IMR-90 (cell line): ENCODE measurements at regions not wholly inside any gene's neighbourhood (a gene's known extent, or its start where the extent isn't known, plus 50 kb on each side); places are given as distances from the start of the nearest gene placed in this dataset.

Experiments used
- ATAC-seq: fragments of 200-7000 bp; cut with Tn5 transposase; 2 replicates; pipeline ENCODE4 v1.9.1; 2020; ENCODE audit warnings: low read depth, mild to moderate bottlenecking, moderate library complexity
- BruUV-seq: library from RNA; stranded (reverse); fragments of 400-500 nt; replicated peaks from 2 replicates; lab custom pipeline; 2021; lab: Mats Ljungman, UMichigan
- CTCF ChIA-PET: fragments of 300-600 bp; formaldehyde crosslinking; extraction: SDS; loops from one replicate; lab custom pipeline; 2021; ENCODE audit warnings: antibody characterized with exemption; lab: Yijun Ruan, JAX
- POLR2A ChIA-PET: fragments of 300-600 bp; sonication (Branson Sonifier 250); formaldehyde crosslinking; loops from one replicate; lab custom pipeline; 2022; ENCODE audit warnings: antibody characterized with exemption; ENCODE audit not compliant: unreplicated experiment; lab: Charles Lee
- DNase-seq: peaks from one replicate; pipeline ENCODE4 v3.0.0; 2013
- H2AFZ ChIP-seq: replicated peaks from 2 replicates; pipeline ENCODE3; 2013; ENCODE audit warnings: low read length, mild to moderate bottlenecking; ENCODE audit not compliant: poor library complexity
- H2AK5ac ChIP-seq: 2 replicates; pipeline ENCODE4 v1.6.1; 2013; ENCODE audit warnings: low read depth, low read length, inconsistent platforms
- H2AK9ac ChIP-seq: replicated peaks from 2 replicates; pipeline ENCODE3; 2013; ENCODE audit warnings: mild to moderate bottlenecking, low read depth, low read length, moderate library complexity; ENCODE audit not compliant: poor library complexity
- H2BK120ac ChIP-seq: 2 replicates; pipeline ENCODE4 v1.6.1; 2013; ENCODE audit warnings: low read depth, low read length, inconsistent platforms
- H2BK15ac ChIP-seq: 3 replicates; pipeline ENCODE4 v1.6.1; 2013; ENCODE audit warnings: low read depth, low read length, inconsistent platforms
- H2BK20ac ChIP-seq: 2 replicates; pipeline ENCODE4 v1.6.1; 2013; ENCODE audit warnings: low read depth, mild to moderate bottlenecking, inconsistent platforms, low read length, moderate library complexity
- H2BK5ac ChIP-seq: 2 replicates; pipeline ENCODE4 v1.6.1; 2013; ENCODE audit warnings: mild to moderate bottlenecking, low read depth, low read length, inconsistent platforms; ENCODE audit not compliant: poor library complexity, severe bottlenecking
- H3K14ac ChIP-seq: replicated peaks from 2 replicates; pipeline ENCODE4 v1.6.1; 2013; ENCODE audit warnings: low read depth, low read length, inconsistent platforms
- H3K18ac ChIP-seq: 2 replicates; pipeline ENCODE4 v1.6.1; 2013; ENCODE audit warnings: low read depth, low read length, control low read depth
- H3K23ac ChIP-seq: 2 replicates; pipeline ENCODE4 v1.6.1; 2013; ENCODE audit warnings: low read depth, low read length, inconsistent platforms
- H3K27ac ChIP-seq: 2 replicates; pipeline ENCODE4 v1.5.1; 2013; ENCODE audit warnings: mild to moderate bottlenecking, control low read depth, low read length; ENCODE audit not compliant: insufficient read depth
- H3K27me3 ChIP-seq: 2 replicates; pipeline ENCODE4 v1.6.1; 2013; ENCODE audit warnings: low read length; ENCODE audit not compliant: control insufficient read depth, insufficient read depth
- H3K36me3 ChIP-seq: 2 replicates; pipeline ENCODE4 v1.6.1; 2013; ENCODE audit warnings: low read length, mixed read lengths; ENCODE audit not compliant: control insufficient read depth, insufficient read depth
- H3K4ac ChIP-seq: 2 replicates; pipeline ENCODE4 v1.6.1; 2013; ENCODE audit warnings: low read depth, low read length, inconsistent platforms
- H3K4me1 ChIP-seq: 2 replicates; pipeline ENCODE4 v1.6.1; 2013; ENCODE audit warnings: low read length, mixed read lengths; ENCODE audit not compliant: control insufficient read depth, insufficient read depth
- H3K4me2 ChIP-seq: 2 replicates; pipeline ENCODE4 v1.6.1; 2013; ENCODE audit warnings: low read depth, mild to moderate bottlenecking, control low read depth, low read length, moderate library complexity
- H3K4me3 ChIP-seq: 2 replicates; pipeline ENCODE4 v1.5.1; 2013; ENCODE audit warnings: low read depth, mild to moderate bottlenecking, control low read depth, low read length, moderate library complexity; ENCODE audit not compliant: insufficient read depth
- H3K56ac ChIP-seq: 2 replicates; pipeline ENCODE4 v1.6.1; 2013; ENCODE audit warnings: low read length, inconsistent platforms; ENCODE audit not compliant: insufficient read depth; ENCODE audit errors: extremely low read depth
- H3K79me1 ChIP-seq, 2 experiments: 2 replicates each; pipeline ENCODE4 v1.6.1; 2013; ENCODE audit warnings: low read length in 2 of 2, inconsistent platforms in 1 of 2, low read depth in 1 of 2
- H3K9ac ChIP-seq: 2 replicates; pipeline ENCODE4 v1.6.1; 2013; ENCODE audit warnings: low read depth, low read length, control low read depth
- H3K9me1 ChIP-seq: 2 replicates; pipeline ENCODE4 v1.6.1; 2013; ENCODE audit warnings: low read length, inconsistent platforms; ENCODE audit not compliant: insufficient read depth
- H3K9me3 ChIP-seq: 2 replicates; pipeline ENCODE4 v1.6.1; 2013; ENCODE audit warnings: low read length; ENCODE audit not compliant: control insufficient read depth, insufficient read depth
- H4K20me1 ChIP-seq: 2 replicates; pipeline ENCODE4 v1.6.1; 2013; ENCODE audit warnings: low read length, inconsistent platforms; ENCODE audit not compliant: insufficient read depth
- H4K5ac ChIP-seq: 2 replicates; pipeline ENCODE4 v1.6.1; 2013; ENCODE audit warnings: mild to moderate bottlenecking, low read depth, low read length, control low read depth
- H4K8ac ChIP-seq, 2 experiments: 2 replicates each; pipeline ENCODE4 v1.6.1; 2013; ENCODE audit warnings: low read depth in 2 of 2, low read length in 2 of 2, control low read depth in 1 of 2, inconsistent platforms in 1 of 2
- H4K91ac ChIP-seq: 2 replicates; pipeline ENCODE4 v1.6.1; 2013; ENCODE audit warnings: low read depth, low read length, inconsistent platforms; ENCODE audit not compliant: insufficient read depth
- CEBPB ChIP-seq: IDR thresholded peaks from 2 replicates; pipeline ENCODE4 v1.6.1; 2012; ENCODE audit warnings: low read depth, low read length, improper control_type of control experiment
- CHD1 ChIP-seq: IDR thresholded peaks from 2 replicates; pipeline ENCODE4 v1.6.1; 2012; ENCODE audit warnings: low read depth, low read length, improper control_type of control experiment
- MAFK ChIP-seq: IDR thresholded peaks from 2 replicates; pipeline ENCODE4 v1.6.1; 2012; ENCODE audit warnings: low read depth, low read length, improper control_type of control experiment
- MAZ ChIP-seq: IDR thresholded peaks from 2 replicates; pipeline ENCODE4 v1.6.1; 2012; ENCODE audit warnings: low read depth, mild to moderate bottlenecking, low read length, improper control_type of control experiment, moderate library complexity, borderline replicate concordance
- MXI1 ChIP-seq: IDR thresholded peaks from 2 replicates; pipeline ENCODE4 v1.6.1; 2012; ENCODE audit warnings: low read depth, mild to moderate bottlenecking, low read length, moderate library complexity, borderline replicate concordance
- POLR2A ChIP-seq: IDR thresholded peaks from 2 replicates; pipeline ENCODE4 v1.6.1; 2012; ENCODE audit warnings: mild to moderate bottlenecking, low read depth, low read length
- RAD21 ChIP-seq: IDR thresholded peaks from 2 replicates; pipeline ENCODE4 v1.6.1; 2012; ENCODE audit warnings: low read length, improper control_type of control experiment
- SMC3 ChIP-seq: fragments of 150-350 bp; IDR thresholded peaks from 2 replicates; pipeline ENCODE4 v1.6.1; 2016; ENCODE audit warnings: low read depth, mild to moderate bottlenecking, antibody characterized with exemption, low read length, moderate library complexity
- WGBS, 2 experiments: methylation state at CpG; one replicate each; pipeline versions ENCODE4 v1.1.5 to v1.1.7; 2013; ENCODE audit warnings: missing lambda C conversion rate in 2 of 2; ENCODE audit not compliant: insufficient read length in 1 of 2; ENCODE audit errors: extremely low coverage in 2 of 2; 5-methylcytosine and 5-hydroxymethylcytosine counted together
- dilution Hi-C: fragments of 300-500 bp; cut with HindIII; formaldehyde crosslinking; loops from one replicate; pipeline ENCODE4 v1.14.3; 2018; ENCODE audit warnings: low sequenced_read_pairs; ENCODE audit not compliant: unreplicated experiment
- in situ Hi-C: fragments of 300-500 bp; cut with MboI; formaldehyde crosslinking; loops from 3 replicates; pipeline ENCODE4 v1.14.3; 2019; ENCODE audit warnings: low sequenced_read_pairs, inconsistent platforms, mixed read lengths
- intact Hi-C: fragments of 100-400 bp; cut with micrococcal nuclease; formaldehyde crosslinking; loops from 2 replicates; pipeline ENCODE4 v1.10.0; 2022
- TF ChIP-seq, protein P1 (sequence below): fragments of 150-350 bp; IDR thresholded peaks from 2 replicates; pipeline ENCODE4 v1.6.1; 2016; ENCODE audit warnings: low read depth, mild to moderate bottlenecking, low read length, moderate library complexity, borderline replicate concordance
- TF ChIP-seq, protein P2 (sequence below): fragments of 150-350 bp; IDR thresholded peaks from 2 replicates; pipeline ENCODE4 v1.6.1; 2017; ENCODE audit warnings: mild to moderate bottlenecking, antibody characterized with exemption, low read length, low read depth
- TF ChIP-seq, protein P3 (sequence below): conservative IDR thresholded peaks from 2 replicates; pipeline ENCODE4 v1.5.1; 2012; ENCODE audit warnings: mild to moderate bottlenecking, low read depth, low read length, improper control_type of control experiment

DNA sequence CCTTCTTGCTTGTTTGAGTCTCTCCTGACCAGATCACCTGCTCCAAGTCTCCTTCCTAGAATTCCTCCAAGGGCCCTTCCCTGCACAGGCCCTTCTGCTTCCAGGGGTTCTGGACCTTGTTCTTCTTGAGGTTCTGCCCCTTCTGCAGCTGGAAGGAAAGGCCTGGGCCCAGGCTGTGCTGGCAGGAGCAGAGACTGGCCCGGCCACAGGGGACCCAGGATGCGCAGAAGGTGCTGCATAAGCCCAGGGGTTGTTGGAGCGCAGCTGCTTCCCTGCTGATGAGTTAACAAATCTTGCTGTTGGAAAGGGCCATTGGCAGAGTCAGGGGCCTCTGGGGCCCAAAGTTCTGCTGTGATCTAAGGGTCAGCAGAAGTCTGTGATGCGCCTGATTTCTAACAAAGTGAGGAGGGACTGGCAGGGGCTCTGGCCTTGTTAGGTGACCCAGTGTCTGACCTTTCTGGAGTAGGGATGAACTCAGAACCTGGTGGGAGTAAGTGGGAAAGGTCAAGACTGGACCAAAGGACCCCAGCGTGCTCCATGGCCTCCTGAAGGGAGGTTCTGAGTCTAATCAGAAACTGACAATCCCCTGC is 509.8 kb downstream of the PTPRU start:
- in situ Hi-C loops: no loop called here
- no TSS peak for BruUV-seq
- POLR2A ChIA-PET: no interaction called here

More for the DNA sequence above, 509.8 kb downstream of the PTPRU start:
- no peak overlapping the region for H2BK20ac ChIP-seq
- dilution Hi-C loops (no loop called here), intact Hi-C loops (no loop called here)
- H3K14ac ChIP-seq: no peak overlapping the region
- H3K9ac ChIP-seq: no peak overlapping the region
- CTCF ChIA-PET: no interaction called here
- H2BK5ac ChIP-seq: no peak overlapping the region
- H3K18ac ChIP-seq: no peak overlapping the region
- no peak overlapping the region for H3K27ac ChIP-seq
- H3K79me1 ChIP-seq: no peaks in the 10 kb centered on the region
- H3K4me1 ChIP-seq: no peaks in the 10 kb centered on the region
- H2BK120ac ChIP-seq: no peak overlapping the region
- H2BK15ac ChIP-seq: no peak overlapping the region
- H2AFZ ChIP-seq: no peak overlapping the region
- ATAC-seq (no peak), DNase-seq (no peak)
- no peak overlapping the region for H2AK5ac ChIP-seq
- WGBS, 2 experiments: 63% methylated on average over 3 of the region's 5 CpGs; no CpG with 5 or more reads in 1 of the 2 experiments
- H3K9me3 ChIP-seq: no peaks in the 10 kb centered on the region
- H4K20me1 ChIP-seq: no peaks in the 10 kb centered on the region
- no peak overlapping the region for H3K23ac ChIP-seq
- H3K56ac ChIP-seq: no peak overlapping the region
- no peak overlapping the region for H4K8ac ChIP-seq
- H3K27me3 ChIP-seq: peaks cover 5% of the 10 kb centered on the region; the same call in 1 of the 2 replicates
- no peak overlapping the region for H3K4ac ChIP-seq
- H2AK9ac ChIP-seq: no peak overlapping the region
- H3K4me2 ChIP-seq: no peak overlapping the region
- H4K91ac ChIP-seq: no peak overlapping the region
- TF ChIP-seq, protein P1, sequence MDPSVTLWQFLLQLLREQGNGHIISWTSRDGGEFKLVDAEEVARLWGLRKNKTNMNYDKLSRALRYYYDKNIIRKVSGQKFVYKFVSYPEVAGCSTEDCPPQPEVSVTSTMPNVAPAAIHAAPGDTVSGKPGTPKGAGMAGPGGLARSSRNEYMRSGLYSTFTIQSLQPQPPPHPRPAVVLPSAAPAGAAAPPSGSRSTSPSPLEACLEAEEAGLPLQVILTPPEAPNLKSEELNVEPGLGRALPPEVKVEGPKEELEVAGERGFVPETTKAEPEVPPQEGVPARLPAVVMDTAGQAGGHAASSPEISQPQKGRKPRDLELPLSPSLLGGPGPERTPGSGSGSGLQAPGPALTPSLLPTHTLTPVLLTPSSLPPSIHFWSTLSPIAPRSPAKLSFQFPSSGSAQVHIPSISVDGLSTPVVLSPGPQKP: no peak
- no peak for TF ChIP-seq CHD1
- no peak for TF ChIP-seq POLR2A
- TF ChIP-seq, protein P2, sequence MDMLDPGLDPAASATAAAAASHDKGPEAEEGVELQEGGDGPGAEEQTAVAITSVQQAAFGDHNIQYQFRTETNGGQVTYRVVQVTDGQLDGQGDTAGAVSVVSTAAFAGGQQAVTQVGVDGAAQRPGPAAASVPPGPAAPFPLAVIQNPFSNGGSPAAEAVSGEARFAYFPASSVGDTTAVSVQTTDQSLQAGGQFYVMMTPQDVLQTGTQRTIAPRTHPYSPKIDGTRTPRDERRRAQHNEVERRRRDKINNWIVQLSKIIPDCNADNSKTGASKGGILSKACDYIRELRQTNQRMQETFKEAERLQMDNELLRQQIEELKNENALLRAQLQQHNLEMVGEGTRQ: no peak
- TF ChIP-seq CEBPB: no peak
- TF ChIP-seq MAZ: no peak
- TF ChIP-seq MAFK: no peak
- TF ChIP-seq MXI1: no peak
- TF ChIP-seq RAD21: no peak
- TF ChIP-seq, protein P3, sequence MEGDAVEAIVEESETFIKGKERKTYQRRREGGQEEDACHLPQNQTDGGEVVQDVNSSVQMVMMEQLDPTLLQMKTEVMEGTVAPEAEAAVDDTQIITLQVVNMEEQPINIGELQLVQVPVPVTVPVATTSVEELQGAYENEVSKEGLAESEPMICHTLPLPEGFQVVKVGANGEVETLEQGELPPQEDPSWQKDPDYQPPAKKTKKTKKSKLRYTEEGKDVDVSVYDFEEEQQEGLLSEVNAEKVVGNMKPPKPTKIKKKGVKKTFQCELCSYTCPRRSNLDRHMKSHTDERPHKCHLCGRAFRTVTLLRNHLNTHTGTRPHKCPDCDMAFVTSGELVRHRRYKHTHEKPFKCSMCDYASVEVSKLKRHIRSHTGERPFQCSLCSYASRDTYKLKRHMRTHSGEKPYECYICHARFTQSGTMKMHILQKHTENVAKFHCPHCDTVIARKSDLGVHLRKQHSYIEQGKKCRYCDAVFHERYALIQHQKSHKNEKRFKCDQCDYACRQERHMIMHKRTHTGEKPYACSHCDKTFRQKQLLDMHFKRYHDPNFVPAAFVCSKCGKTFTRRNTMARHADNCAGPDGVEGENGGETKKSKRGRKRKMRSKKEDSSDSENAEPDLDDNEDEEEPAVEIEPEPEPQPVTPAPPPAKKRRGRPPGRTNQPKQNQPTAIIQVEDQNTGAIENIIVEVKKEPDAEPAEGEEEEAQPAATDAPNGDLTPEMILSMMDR: no peak
- TF ChIP-seq SMC3: no peak
- H3K9me1 ChIP-seq: no peaks in the 10 kb centered on the region
- H3K4me3 ChIP-seq: no peak overlapping the region
- H3K36me3 ChIP-seq: no peaks in the 10 kb centered on the region
- H4K5ac ChIP-seq: no peak overlapping the region
